Hematopoietic multipotent progenitor cell treated with erythropoietin and hydrocortisone succinate and interleukin-3 and kit ligand, for 8 days (in vitro differentiated cells): ENCODE measurements at regions not wholly inside any gene's neighbourhood (a gene's known extent, or its start where the extent isn't known, plus 50 kb on each side); places are given as distances from the start of the nearest gene placed in this dataset.

Source experiments
- DNase-seq: peaks from one replicate; pipeline ENCODE4 v3.0.0-alpha.2; 2015

DNA sequence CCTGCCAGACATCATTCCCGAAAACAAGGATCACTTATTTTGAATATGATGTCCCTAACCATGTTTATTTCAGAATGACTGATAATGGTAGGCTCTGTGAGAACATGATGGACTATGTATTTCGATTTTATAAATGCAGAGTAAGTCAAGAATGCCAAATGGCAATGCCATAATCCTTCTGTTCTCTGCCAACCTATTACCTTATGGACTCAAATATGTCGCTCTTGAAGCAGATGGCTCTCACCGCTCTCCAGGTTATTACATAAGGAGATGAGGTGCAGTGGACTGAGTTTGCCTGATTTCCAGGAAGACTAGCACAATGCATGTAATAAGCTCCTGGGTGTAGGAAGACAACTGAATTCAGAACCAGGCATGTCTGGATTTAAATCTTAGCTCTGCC is 227.2 kb downstream of the BTG1 start:
- no peak for DNase-seq

- DNase-seq, result no peak
Measured at GRCh38 chr12:91914701-91915100, 230.9 kb downstream of the BTG1 start.

DNA sequence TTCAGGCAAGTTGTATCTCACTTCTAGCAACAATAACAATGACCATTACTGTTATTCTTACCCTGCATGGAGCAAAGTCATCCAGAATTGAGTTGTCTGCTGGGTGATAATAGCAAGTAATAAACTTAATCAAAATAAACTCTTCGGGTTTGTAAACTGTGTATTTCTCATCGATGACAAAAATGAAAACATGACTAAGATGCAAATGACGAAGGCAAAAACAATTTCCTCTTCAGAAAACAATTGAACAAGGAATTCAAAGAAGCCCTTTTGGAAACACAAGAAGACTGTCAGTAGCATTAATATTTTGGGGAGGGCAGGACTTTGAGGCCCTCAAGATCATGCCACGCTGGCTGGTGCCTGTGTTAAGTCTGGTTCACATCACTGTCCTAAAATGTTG is 232.0 kb downstream of the BTG1 start:
- DNase-seq, result no peak

DNA sequence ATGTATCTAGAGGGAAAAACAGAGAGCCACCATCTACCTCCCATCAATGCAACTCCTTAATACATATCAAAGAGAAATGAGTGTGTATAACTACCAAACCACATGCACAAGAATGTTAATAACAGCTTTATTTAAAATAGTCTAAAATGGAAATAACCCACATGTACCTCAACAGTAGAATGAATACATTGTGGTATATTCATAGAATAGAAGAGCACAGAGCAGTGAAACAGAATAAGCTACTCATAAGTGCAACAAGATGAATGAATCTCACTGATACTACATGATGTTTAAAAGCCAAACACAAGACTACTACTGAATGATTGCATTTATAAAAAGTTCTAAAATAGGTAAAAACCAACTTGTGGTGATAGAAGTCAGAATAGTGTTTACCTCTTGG is 232.5 kb downstream of the BTG1 start:
- DNase-seq, result no peak

DNA sequence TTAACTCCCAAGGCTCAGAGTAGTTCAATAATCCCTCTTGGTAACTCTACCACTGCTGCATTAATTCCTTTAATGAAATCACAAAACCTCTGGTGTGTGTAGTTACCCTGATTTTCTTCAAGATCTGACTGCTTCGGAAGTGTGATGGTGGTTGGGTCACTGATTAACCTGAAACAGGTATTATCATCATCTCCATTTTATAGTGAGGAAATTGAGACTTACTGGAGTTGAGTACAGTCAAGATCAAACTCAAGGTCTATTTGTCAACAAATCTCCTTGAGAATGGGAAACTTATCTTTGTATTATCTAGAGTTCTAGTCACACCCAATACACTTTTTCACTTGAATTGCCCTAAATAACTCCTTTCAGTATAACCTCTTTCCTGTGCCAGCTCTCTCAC is 233.5 kb downstream of the BTG1 start:
- no peak for DNase-seq

GRCh38 chr12:91910871-91911388 is 234.7 kb downstream of the BTG1 start:
- DNase-seq, result no peak

- DNase-seq, result no peak
Measured at GRCh38 chr12:91902860-91903683, 242.6 kb downstream of the BTG1 start.

DNA sequence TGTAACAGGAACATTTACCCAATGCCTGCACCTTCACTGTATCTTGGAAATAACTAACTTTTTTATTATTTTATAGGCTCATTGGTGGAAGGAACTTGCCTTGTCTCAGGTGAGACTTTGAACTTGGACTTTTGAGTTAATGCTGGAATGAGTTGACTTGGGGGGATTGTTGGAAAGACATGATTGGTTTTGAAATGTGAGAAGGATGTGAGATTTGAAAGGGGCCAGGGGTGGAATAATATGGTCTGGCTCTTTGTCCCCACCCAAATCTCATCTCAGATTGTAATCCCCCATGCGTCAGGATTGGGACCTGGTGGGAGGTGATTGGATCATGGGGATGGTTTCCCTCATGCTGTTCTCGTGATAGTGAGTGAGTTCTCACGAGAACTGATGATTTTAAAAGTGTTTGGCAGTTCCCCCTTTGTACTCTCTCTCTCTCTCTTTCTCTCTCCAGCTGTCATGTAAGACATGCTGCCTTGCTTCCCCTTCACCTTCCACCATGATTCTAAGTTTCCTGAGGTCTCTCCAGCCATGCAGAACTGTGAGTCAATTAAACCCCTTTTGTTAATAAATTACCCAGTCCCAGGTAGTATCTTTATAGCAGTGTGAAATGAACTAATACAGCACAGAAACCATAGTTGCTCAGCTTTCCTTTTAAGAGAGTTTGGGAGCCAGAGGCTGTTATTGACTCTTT is 244.1 kb downstream of the BTG1 start:
- no peak for DNase-seq

DNA sequence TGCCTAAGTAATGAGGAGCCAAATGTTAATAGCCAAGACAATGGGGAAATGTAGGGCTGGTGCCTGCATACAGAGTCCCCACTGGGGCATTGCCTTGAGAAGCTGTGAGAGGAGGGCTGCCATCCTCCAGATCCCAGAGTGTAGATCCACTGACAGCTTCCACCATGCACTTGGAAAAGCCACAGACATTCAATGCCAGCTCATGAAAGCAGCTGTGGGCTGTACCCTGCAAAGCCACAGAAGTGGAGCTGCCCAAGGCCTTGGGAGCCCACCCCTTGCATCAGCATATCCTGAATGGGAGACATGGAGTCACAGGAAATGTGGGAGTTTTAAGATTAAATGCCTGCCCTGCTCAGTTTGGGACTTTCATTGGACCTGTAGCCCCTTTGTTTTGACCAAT is 244.7 kb downstream of the BTG1 start:
- no peak for DNase-seq

- no peak for DNase-seq
Measured at GRCh38 chr12:91899056-91899455, 246.6 kb downstream of the BTG1 start.

- DNase-seq, result no peak
Measured at GRCh38 chr12:91897025-91897515, 248.6 kb downstream of the BTG1 start.

DNA sequence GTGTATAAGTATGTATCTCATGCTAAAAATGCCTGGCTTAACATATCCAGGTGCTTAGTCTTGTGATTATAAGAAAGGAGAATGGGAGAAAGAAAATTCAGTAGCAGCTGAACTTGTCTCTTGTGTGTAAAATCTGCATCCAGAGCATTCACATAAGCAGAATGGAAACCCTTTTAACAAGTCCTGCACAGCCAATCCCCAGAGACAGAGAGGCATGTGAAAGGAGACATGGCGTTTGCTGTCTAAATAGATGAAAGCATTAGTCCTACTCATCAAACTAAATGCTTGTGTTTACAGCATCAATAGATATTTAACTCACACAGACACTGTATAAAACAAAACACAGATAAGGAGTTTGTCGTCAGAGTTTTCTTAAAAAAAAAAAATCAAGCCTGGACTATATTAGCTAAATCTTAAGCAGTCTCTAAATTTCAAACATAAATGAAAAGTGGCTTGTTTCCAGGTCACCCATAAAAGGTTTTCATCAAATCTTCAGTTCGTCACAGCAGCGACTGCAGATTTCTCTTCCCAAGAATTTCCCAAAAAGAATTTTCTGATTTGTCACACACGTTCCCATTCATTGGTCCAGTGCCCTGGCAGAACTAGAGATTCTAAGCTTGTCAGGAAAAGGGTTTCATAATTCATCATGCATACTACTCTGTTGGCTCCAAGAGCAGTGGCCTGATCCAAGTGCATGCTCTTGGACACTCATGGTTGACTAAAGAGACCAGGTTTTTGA is 249.2 kb downstream of the BTG1 start:
- DNase-seq, result no peak

GRCh38 chr12:91894911-91895310 is 250.7 kb downstream of the BTG1 start:
- no peak for DNase-seq

- no peak for DNase-seq
Measured at GRCh38 chr12:91893476-91893875, 252.2 kb downstream of the BTG1 start.

- DNase-seq, result no peak
Measured at GRCh38 chr12:91892081-91892855, 253.4 kb downstream of the BTG1 start.

GRCh38 chr12:91890742-91891141 is 254.9 kb downstream of the BTG1 start:
- no peak for DNase-seq

GRCh38 chr12:91889910-91890309 is 255.7 kb downstream of the BTG1 start:
- DNase-seq, result no peak

DNA sequence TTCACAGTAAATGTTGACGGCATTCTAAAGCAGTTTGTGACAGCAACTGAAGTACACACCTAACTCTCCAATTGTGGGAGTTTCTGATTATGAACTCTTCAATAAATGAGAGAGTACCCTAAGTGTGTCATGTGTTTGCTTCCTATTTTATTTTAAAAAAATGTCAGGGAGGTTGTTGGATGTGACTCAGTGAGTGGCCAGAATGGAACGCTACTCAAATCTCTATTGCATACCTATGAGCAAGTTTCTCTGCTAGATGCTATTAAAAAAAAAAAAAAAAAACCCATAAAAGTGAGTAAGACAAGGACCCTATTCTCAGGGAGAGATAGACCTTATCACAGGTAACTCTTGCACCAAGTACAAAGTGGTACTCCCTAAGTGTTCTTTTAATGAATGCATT is 256.6 kb downstream of the BTG1 start:
- DNase-seq, result no peak

DNA sequence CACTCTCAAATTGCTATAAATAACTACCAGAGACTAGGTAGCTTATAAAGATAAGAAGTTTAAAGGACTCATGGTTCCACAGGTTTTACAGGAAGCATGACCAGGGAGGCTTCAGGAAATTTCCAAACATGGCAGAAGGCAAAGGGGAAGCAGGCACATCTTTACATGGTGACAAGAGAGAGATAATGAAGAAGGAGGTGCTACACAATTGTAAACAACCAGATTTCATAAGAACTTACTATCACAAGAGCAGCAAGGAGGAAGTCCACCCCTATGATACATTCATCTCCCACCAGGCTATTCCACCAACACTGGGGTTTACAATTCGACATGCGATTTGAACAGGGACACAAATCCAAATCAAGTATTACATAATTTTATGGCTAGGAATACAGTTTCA is 257.7 kb downstream of the BTG1 start:
- no peak for DNase-seq

DNA sequence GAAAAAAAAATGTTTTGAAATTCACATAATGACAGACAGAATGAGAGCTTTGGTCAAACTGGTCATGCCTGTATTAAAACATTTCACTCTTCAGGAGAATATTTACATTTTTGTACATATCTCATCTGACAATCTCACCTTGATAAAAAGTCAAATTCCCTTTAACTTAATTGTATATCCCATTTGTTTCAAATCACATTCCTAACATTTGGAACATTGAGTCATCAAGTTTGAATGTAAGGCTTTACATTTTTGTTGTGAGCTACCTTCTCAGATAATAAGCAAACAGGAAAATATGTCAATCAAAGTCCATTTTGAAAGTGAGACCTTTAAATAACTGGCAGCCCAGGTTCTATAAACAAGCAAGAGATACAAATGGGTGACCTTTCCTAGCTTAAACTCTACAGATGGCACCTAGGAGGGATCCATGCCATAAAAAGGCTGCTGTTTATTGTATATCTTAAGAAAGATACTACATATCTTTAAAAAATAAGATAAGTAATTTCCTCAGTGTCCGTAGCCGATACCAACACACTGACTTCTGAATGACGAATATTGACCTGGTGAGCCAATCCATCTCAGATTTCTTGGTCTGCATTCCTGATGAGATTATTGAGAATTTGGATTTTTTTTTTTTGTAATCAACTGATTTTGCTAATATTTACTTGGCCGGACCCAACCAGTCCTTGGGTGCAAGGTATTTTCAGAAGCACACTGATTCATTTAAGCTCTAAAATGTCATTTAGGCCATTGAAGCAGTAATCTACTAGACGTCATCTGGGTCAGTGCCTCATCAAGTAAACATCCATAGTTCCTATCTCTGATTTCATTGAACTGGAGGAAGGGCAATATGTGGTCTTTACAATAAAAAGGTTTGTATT is 259.6 kb downstream of the BTG1 start:
- DNase-seq, result no peak

DNA sequence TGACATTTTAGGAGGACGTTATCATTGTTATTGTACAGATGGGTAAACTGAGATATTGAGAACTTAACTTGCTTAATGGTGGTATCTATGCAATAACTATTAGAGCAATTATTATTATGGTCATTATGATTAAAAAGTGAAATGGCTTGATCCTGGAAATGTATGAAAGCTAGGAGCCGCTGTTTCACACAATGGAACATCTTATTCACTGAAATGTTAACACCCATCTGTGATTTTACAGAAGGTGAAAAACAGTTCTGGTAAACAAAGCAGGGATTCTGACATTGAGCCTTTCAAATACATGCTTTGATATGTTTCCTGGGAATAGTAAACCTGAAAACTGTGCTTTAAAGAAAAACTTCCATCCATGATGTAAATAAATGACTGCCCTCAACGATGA is 261.4 kb downstream of the BTG1 start:
- no peak for DNase-seq

- no peak for DNase-seq
Measured at GRCh38 chr12:91883811-91884210, 261.8 kb downstream of the BTG1 start.
